ENCODE measurements at regions not wholly inside any gene's neighbourhood (a gene's known extent, or its start where the extent isn't known, plus 50 kb on each side); places are given as distances from the start of the nearest gene placed in this dataset.

DNA sequence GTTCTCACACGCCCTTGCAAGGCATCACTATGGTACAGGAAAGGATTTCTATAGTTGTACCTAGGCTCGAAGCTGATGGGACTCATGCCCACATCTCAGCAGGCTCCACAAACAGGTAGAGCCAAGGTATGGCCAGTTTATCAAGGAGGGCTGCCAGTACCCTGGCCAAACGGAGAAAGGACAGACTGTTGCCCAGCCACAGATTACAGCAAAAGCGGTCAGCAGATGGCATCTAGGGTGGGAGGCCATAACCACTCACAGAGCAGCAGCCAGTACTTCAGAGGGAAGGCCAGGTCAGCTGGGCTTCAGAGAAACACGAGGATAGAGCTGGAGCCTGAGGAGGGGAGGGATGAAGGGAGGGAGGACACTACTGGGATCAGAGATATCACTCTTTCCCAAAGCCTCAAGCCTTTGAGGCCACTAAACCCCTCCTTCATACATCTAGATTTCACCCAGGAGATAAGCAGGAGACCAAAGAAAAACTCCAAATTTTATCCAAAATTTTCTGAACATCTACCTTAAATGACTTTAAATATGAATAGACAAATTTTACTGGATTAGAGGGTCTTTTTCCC, 904.2 kb upstream of the NXPH2 start:
- TF ChIP-seq EP300 (IDR thresholded peaks at IDR 0.05) = no peak
- TF ChIP-seq, protein P1, sequence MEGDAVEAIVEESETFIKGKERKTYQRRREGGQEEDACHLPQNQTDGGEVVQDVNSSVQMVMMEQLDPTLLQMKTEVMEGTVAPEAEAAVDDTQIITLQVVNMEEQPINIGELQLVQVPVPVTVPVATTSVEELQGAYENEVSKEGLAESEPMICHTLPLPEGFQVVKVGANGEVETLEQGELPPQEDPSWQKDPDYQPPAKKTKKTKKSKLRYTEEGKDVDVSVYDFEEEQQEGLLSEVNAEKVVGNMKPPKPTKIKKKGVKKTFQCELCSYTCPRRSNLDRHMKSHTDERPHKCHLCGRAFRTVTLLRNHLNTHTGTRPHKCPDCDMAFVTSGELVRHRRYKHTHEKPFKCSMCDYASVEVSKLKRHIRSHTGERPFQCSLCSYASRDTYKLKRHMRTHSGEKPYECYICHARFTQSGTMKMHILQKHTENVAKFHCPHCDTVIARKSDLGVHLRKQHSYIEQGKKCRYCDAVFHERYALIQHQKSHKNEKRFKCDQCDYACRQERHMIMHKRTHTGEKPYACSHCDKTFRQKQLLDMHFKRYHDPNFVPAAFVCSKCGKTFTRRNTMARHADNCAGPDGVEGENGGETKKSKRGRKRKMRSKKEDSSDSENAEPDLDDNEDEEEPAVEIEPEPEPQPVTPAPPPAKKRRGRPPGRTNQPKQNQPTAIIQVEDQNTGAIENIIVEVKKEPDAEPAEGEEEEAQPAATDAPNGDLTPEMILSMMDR (IDR thresholded peaks at IDR 0.05) = no peak

Measured in upper lobe of left lung (tissue), 4 donors.